ENCODE measurements at regions not wholly inside any gene's neighbourhood (a gene's known extent, or its start where the extent isn't known, plus 50 kb on each side); places are given as distances from the start of the nearest gene placed in this dataset.
"Not testable (repeated sequence)": the region's sequence is repeated elsewhere in the genome, so short reads cannot be mapped to it uniquely, and the experiment has no call there.

GRCh38 chr7:79927116-79927515 lies 207.5 kb upstream of the GNAI1 start:
- DNase-seq (ENCODE audit: insufficient read length, low spot score): no peak
- FAIRE-seq: no peak
- TF ChIP-seq, protein P1, sequence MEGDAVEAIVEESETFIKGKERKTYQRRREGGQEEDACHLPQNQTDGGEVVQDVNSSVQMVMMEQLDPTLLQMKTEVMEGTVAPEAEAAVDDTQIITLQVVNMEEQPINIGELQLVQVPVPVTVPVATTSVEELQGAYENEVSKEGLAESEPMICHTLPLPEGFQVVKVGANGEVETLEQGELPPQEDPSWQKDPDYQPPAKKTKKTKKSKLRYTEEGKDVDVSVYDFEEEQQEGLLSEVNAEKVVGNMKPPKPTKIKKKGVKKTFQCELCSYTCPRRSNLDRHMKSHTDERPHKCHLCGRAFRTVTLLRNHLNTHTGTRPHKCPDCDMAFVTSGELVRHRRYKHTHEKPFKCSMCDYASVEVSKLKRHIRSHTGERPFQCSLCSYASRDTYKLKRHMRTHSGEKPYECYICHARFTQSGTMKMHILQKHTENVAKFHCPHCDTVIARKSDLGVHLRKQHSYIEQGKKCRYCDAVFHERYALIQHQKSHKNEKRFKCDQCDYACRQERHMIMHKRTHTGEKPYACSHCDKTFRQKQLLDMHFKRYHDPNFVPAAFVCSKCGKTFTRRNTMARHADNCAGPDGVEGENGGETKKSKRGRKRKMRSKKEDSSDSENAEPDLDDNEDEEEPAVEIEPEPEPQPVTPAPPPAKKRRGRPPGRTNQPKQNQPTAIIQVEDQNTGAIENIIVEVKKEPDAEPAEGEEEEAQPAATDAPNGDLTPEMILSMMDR (IDR thresholded peaks at IDR 0.05; ENCODE audit: insufficient read depth, missing control alignments): no peak

DNA sequence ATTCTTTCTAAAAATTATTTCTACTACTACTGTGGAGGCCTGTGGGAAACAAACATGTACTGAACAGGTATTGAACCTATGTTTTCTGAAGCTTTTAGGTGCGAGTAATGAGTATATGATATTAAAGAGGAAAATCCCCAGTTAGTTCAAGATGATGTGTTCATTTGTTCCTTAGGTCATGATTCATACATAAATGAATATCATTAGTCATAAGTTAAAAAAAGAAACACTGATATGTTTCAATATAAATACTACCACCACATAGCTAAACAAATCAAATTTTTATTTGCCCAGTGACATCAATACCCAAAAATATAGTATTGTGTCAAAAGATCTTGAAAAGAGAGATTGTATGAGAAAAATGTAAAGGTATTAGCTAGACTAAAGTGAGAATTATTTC lies 210.7 kb upstream of the GNAI1 start:
- FAIRE-seq (no peak), DNase-seq (ENCODE audit: insufficient read length, low spot score) (no peak)

DNA sequence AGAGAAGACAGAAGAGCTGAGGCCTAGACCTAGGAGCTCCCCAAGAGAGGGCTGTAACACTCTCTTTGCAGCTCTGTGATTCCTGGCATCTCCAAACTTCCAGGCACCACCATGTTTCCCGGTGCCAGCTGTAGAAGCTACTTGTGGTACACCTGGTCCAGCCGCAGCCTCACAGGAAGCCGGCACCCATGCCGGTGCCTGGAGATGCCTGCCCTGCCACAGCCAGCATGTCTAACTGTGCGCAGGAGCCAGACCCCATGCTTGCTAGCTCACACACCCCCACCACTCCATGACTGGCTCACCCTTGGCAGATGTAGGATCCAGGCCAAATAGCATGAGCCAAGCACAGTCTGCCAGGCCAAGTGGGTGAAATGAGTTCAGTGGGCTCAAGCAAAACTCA lies 211.7 kb upstream of the GNAI1 start:
- DNase-seq (ENCODE audit: insufficient read length, low spot score) (no peak), FAIRE-seq (no peak)
- TF ChIP-seq, protein P1 (IDR thresholded peaks at IDR 0.05; ENCODE audit: insufficient read depth, missing control alignments): no peak

More for the DNA sequence above, 210.7 kb upstream of the GNAI1 start:
- TF ChIP-seq, protein P1 (IDR thresholded peaks at IDR 0.05; ENCODE audit: insufficient read depth, missing control alignments): no peak

DNA sequence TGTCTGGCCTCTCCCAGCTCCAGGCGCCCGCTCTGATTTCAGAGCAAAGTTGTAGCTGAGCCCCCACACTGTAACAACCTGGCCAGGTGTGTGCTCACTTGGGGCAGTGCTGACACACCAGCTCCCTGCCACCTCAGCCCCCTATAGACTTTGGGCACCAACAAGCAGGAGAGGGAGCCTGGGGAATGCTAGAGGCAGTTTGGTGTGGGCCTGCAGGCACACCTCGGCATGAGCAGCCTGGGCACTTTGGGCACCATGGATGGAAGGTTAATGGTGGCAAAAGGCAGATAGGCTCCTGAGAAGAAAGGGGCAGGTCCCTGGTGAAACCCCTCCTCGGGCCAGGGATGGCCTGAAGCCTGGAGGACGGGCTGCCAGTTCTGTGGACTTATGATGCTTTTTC lies 212.7 kb upstream of the GNAI1 start:
- TF ChIP-seq, protein P1 (IDR thresholded peaks at IDR 0.05; ENCODE audit: insufficient read depth, missing control alignments): no peak
- DNase-seq (ENCODE audit: insufficient read length, low spot score) (no peak), FAIRE-seq (no peak)

DNA sequence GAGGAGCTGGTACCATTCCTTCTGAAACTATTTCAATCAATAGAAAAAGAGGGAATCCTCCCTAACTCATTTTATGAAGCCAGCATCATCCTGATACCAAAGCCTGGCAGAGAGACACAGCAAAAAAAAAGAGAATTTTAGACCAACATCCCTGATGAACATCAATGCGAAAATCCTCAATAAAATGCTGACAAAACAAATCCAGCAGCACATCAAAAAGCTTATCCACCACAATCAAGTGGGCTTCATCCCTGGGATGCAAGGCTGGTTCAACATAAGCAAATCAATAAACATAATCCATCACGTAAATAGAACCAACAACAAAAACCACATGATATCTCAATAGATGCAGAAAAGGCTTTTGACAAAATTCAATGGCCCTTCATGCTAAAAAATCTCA lies 216.0 kb upstream of the GNAI1 start:
- FAIRE-seq; DNase-seq (ENCODE audit: insufficient read length, low spot score): not testable (repeated sequence)

- FAIRE-seq: not testable (repeated sequence)
Measured at GRCh38 chr7:79915346-79915745, 219.3 kb upstream of the GNAI1 start.

GRCh38 chr7:79912213-79912633 lies 222.4 kb upstream of the GNAI1 start:
- no peak for DNase-seq (ENCODE audit: insufficient read length, low spot score)
- no peak for FAIRE-seq

More at GRCh38 chr7:79915346-79915745, 219.3 kb upstream of the GNAI1 start:
- not testable (repeated sequence) for DNase-seq (ENCODE audit: insufficient read length, low spot score)

DNA sequence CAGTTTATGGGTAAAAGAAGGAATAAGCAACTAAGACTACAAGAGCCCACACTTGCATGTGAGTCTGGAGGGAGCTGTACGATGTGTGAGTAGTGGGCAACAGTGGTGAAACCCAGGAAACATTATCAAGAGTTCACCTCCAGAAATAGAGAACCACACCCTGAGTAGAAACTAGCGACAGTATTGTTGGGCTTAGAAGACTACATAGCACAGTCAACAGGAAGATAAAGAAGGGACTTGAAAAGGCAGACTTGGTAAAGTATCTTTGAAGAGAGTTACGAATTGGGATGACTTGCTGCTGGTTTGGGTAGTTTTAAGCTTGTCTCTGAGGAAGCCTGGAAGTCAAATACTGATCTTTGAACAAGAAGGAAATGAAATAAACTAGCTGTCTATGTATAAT lies 223.2 kb upstream of the GNAI1 start:
- FAIRE-seq (no peak), DNase-seq (ENCODE audit: insufficient read length, low spot score) (no peak)
- TF ChIP-seq, protein P1 (IDR thresholded peaks at IDR 0.05; ENCODE audit: insufficient read depth, missing control alignments): no peak

More at GRCh38 chr7:79912213-79912633, 222.4 kb upstream of the GNAI1 start:
- TF ChIP-seq, protein P1 (IDR thresholded peaks at IDR 0.05; ENCODE audit: insufficient read depth, missing control alignments): no peak
